ENCODE measurements at regions not wholly inside any gene's neighbourhood (a gene's known extent, or its start where the extent isn't known, plus 50 kb on each side); places are given as distances from the start of the nearest gene placed in this dataset.

- TF ChIP-seq CTCF (IDR thresholded peaks at IDR 0.05; ENCODE audit: insufficient read depth, low read length, poor library complexity, severe bottlenecking) (no peak), EZH2phosphoT487 (conservative IDR thresholded peaks at IDR 0.05; ENCODE audit: low read length) (no peak)
These were observed 688.2 kb downstream of the QKI start for GRCh38 chr6:164102693-164103092.
